GM21390 (cell line): ENCODE measurements at regions not wholly inside any gene's neighbourhood (a gene's known extent, or its start where the extent isn't known, plus 50 kb on each side); places are given as distances from the start of the nearest gene placed in this dataset.
"Not testable (repeated sequence)": the region's sequence is repeated elsewhere in the genome, so short reads cannot be mapped to it uniquely, and the experiment has no call there.

Experiments used
- ATAC-seq: cut with Tn5 transposase; IDR thresholded peaks from one replicate; pipeline ENCODE4 v1.9.1; 2021; ENCODE audit not compliant: unreplicated experiment

DNA sequence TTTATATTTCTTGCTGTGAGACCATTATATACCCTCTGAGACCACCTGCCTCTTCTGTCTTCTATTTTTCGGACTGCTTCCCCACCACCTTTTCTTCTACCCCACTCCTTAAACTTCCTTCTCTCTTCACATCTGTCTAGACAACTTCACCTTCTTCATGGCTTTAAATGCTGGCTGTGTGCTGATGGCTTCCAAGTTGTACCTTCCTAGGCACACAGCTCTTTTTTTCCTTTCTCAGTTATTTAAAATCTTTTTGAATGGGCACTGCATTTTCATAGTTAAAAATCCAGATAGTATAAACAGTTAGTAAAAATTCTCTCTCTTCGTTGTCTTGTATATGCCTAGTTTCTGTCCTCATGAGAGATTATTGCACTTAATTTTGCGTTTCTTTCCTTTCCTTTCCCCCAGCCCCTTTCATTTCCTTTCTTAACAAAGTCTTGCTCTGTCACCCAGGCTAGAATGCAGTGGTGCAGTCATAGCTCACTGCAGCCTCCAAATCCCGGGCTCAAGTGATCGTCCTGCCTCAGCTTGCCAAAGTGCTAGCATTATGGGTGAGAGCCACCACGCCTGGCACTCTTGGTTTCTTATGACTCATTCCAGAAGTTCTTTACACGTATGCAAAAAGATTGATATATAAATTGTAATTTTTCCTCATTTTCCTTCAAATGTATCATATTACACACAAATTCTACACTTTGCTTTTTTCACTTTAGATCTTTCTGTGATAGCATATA lies 114.3 kb downstream of the NPIPB5 start:
- ATAC-seq: no peak

DNA sequence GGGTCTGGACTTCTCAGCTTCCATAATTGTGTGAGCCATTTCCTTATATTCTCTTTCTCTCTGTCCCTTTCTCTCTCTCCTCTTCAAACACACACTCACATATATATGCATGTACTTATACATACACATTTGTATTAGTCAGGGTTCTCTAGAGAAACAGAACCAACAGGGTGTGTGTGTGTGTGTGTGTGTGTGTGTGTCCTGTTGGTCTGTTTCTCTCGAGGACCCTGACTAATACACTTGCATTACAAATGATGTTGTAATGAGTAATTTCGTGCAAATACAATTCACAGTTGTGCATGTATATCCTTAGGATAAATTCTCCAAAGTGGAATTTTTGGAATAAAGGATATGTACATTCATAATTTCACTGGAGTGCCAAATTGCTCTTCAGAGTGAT lies 115.3 kb downstream of the NPIPB5 start:
- no peak for ATAC-seq

DNA sequence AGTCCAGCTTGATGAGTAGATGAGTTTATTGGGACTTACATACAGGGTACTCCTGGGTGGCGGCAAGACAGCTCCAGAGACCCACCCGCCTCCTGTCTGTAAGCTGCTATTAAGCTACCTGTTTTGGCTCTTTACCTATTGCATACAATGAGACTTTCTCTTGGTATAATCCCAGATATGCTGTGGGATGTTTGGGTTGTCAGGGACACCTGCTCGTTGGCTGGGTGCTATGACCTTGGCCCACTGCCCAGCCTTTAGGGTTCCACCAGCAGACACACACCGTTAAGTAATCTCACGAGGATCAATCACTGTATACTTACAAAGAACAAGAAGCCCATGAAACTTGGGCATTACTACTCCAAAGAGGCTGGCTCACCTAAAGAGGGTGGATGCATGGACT lies 116.4 kb downstream of the NPIPB5 start:
- ATAC-seq: no peak

DNA sequence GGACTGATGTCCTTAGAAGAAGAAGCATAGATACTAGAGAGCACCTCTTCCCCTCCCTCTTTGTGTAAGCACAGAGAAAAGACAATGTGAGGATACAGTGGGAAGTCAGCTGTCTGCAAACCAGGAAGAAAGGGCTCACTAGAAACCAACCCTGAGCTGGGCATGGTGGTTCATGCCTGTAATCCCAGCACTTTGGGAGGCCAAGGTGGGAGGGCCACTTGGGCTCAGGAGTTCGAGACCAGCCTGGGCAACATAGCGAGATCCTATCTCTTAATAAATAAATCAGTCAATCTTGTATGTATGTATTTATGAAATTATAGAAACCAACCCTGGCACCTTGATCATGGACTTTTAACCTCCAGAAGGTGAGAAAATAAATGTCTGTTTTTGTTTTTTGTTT lies 118.3 kb downstream of the NPIPB5 start:
- no peak for ATAC-seq

DNA sequence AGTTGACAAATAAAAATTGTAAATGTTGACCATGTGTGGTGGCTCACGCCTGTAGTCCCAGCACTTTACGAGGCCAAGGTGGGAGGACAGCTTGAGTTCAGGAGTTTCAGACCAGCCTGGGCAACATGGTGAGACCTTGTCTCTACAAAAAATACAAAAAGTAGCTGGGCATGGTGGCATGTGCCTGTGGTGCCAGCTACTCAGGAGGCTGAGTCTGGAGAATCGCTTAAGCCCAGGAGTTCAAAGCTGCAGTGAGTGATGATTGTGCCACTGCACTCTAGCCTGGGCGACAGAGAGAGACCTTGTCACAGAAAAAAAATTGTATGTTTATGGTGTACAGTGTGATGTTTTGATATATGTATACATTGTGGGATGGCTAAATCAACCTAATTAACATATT lies 119.6 kb downstream of the NPIPB5 start:
- no peak for ATAC-seq

DNA sequence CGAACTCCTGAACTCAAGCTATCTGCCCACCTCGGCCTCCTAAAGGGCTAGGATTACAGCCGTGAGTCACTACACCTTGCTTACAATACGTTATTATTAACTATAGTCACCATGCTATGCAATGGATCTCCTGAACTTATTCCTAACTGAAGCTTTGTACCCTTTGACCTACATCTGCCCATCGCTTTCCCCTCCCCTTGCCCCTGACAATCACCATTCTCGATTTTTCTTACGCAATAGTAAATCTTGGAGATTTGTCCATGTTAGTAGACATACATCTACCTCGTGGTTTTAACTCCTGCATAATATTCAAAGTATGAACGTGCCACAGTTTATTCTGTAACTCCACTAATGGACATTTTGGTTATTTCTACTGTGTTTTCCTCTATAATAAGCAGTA lies 120.6 kb downstream of the NPIPB5 start:
- no peak for ATAC-seq

DNA sequence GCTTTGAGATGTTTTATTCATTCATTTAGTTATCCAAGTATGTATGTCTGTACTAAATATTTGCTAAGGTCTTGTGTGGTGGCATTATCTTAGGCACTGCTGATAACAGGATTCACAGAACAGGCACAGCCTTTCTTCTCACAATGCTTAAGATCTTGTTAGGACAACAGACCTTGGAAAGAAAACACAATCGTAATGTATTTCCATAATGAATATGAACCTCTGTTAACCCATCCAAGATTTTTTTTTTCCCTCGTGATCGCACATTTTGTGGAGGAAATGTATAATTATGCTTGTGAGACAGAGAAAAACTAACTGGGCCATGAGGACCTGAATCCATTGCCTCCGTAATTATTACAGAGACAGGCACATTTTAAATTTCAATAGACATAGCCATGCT lies 121.9 kb downstream of the NPIPB5 start:
- ATAC-seq: no peak

DNA sequence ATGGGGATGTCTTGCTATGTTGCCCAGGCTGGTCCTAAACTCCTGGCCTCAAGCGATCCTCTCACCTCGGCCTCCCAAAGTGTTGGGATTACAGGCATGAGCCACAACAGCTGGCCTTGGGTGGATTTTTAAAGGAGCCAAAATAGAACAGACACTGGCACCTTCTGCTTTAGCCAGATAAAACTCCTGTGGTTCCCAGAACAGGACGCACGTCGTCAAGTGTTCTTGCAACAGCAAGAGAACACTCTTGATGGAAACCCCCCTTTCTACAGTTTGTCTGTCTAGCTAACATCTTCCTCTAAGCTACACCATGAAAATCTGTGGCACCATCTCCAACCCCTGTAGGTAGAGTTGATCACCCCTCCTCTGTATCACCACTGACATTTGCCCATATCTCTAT lies 122.6 kb downstream of the NPIPB5 start:
- ATAC-seq: no peak

DNA sequence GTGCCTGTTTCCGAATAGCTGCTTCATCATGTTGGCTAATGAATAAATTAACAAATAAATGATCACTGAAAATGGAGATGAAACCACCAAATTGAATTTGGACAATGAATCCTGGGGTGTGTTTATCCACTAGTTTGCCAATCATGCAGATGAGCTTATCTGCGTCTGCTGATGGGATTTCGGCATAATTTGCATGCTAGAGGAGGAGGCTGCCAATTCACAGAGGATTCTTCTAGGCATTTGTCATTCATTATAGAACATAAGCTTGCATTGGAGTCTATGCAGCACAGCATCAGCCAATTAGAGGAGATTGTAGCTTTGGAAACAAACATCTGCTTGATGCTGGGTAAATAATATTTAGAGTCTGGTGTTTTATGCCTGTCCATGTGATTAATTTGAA lies 123.1 kb downstream of the NPIPB5 start:
- ATAC-seq: no peak

DNA sequence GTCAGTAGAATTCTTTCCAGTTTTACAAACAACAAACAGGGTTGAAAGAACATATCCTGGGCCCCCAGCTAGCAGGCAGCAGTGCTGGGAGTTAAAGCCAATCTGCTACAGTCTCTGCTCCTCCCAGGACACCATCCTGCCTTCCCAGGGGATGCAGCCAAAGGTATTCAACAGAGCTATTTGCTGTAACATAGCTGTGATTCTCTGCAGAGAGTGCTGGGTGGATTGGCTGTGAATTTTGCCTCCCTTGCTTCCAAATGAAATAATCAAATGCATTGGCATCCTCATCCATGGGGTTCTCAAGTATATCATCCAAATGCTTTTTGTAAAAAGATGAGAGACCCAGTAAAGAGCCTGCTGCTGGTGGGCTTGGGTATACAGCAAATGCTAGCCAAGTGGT lies 124.3 kb downstream of the NPIPB5 start:
- no peak for ATAC-seq

DNA sequence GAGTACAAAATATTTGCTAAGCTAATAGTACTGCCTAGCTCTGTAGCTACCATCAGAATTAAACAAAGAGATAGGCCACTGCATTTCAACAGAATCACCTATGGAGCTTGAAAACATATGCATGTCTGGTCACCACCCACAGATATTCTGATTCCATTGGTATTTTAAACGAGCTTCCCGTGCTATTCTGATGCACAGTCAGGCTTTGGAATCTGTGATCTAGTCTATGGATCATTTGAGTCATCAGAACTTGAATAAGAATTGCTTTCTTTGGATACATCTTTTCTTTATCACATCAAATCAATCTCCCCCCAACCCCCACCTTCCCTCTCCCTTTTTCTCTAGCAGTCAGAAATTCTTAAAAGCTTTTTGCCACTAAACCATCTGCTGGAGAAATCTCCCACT lies 124.7 kb downstream of the NPIPB5 start:
- ATAC-seq: no peak

DNA sequence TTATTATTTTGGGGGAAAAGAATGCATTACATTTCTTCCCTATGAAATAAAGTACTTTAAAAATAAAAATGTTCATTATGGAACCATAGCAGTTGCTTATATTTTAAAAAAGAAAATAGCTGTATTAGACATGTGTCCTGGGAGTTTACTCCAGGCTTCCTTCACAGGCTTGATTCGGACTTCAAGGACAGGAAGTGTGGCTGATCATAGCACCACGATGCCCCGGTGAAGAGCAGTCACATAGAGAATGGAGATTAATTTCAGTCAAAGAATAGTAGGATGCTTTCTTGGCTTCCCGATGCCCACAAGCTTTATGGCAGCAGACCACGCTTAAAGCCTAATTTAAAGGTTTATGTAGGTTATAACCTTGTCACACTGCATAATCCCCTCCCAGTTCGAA lies 125.1 kb downstream of the NPIPB5 start:
- no peak for ATAC-seq

DNA sequence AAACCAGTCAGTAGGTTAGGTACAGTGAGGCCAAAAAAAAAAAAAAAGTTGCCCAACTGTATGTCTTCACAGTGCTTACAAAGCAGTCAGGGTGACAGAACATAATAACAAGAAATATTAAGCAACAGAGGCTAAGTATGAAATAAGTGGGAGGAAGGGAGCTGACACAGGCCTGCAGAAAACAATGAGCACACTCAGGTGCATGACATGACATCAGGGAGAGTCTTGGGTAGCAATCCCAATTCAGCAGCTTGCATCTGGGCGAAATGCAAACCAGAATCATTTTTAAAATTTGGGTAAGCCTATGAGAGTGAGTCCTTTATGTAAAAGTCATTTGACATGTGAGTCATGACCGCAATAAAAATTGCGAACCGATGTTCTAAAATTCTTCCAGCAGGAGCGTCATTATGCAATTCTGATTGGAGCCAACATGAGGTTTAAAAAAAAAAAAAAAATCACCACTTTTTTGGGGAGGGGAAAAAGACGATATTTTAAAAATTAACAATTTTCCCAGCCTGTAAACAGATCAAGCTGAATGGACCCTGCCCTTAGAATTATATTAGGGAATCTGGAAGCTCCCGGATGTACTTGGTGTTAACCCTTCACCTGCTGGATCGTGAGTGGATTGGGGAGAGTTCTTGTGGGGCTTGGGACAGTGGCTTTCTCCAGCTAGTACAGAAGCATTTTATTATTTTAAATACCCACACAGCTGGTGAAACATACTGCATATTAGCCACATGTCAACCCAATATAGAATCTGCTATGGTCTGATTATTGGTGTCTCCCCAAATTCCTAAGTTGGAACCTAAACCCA lies 127.9 kb downstream of the NPIPB5 start:
- ATAC-seq: no peak

DNA sequence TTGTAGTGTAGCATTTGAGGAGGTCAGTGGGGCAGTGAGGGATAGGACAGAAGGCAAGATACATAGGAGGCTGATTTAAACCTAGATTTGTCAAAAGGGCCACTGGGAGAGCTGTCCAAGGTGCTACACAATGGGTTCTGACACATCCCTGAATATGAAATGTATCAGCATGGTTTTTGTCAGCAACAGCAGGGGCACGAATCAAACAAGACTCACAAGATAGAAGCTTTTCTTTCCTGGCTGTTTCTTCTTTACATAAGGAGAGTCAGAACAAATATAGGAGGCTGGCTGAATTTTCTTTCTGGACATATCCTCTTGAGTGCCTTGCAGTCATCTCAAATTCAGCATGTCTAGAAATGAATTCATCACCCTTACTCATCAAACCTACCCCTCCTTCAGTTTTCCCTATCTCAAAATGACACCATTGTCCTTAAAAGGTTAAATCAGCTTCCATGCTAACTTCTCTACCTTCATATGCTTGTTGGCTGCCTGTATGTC lies 130.5 kb downstream of the NPIPB5 start:
- ATAC-seq: no peak

DNA sequence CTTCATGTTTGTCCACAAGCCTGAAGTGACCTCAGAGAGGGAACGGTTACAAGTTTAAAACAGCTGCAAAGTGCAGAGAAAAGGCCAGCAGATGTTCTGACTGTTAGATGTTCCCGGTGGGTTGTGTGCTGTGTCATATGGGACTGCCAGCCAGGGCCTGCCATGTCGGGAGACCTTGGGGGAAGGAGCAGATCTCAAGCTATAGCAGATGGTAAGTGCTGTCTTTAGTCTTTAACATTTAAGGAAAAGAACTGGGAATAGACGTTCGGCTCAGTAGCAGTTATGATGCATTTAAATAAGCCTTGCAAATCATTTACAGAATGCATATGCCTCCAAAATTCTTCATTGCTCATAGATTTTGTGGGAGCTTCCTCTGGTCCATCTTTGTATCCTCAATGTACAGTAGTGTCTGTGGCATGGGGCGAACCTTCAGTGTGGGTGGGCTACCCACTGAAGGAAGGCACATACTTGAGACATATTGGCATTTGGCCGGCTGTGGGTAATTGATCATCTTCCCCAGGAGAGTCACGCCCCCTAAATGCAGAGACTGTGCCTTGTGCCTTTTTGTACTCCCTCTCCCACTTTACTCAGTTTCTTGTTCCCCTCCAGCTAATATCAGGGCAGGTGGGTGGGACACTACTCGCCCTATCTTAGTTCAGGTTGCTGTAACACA lies 131.9 kb downstream of the NPIPB5 start:
- ATAC-seq: no peak

DNA sequence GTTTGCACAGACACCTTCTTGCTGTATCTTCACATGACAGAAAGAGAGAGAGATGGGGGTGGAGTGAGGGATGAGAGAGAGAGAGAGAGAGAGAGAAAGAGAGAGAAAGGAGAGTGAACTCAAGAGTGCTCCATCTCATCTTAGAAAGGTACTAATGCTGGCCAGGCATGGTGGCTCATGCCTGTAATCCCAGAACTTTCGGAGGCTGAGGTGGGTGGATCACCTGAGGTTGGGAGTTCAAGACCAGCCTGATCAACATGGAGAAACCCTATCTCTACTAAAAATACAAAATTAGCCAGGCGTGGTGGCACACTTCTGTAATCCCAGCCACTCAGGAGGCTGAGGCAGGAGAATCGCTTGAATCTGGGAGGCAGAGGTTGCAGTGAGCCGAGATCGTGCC lies 132.5 kb downstream of the NPIPB5 start:
- not testable (repeated sequence) for ATAC-seq

DNA sequence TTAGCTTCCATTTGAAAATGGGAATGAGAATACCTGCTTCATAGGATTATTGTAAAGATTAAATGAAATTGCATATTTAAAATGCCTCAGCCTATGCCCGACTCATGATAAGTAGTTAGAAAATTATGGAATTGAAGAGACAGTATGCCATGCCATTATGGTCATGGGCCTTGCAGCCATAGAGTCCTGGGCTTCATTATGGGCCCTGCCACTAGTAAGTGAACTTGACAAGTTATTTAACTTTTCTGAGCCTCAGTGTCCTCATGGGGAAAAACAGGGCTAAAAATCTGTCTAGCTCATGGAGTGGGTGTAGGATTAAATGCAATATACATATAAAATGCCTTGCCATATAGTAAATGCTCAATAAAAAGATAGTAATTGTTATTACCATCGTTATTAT lies 133.2 kb downstream of the NPIPB5 start:
- no peak for ATAC-seq

DNA sequence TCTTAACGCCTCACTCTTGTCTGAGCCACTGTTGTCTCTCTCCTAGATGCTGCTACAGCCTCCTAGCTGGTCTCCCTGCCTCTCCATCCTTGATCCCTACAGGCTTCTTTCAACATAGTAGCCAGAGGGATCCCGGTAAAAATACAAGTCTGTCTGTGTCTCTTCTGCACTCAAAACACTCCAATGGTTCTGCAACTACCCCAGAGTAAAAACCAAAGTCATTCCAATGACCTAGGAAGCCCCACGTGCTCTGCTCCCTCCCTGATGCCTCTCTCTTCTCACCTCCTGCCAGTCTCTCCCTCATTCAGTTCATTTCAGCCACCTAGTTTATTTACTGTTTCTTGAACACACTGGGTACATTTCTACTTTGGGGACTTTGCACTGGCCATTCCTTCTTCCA lies 135.2 kb downstream of the NPIPB5 start:
- no peak for ATAC-seq

DNA sequence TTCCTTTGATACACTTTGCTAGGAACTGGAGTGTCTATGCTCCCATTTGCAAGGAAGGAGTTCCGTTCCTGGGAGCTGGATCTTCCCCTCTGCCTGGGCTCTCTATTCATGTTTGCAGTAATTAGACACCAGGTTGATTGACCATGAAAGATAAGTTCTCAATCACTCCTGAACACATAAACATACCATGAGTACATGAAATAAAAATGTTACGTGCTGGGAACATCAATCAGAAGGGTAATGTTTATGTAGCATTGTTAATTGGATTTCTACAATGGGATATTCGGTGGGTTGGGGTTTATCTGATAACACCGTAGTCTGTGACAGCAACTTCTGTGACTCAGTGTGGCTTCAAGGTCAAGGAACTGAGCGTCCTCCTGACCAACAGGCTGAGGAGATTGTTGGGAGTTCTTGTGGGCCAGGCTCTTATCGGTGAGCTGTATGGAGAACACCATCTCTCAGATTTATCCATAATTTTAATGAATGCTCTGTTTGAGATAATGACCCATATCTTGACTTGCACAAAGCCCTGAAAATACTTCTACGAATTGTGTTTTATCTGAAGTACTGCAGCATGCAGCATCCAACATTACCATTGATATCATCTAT lies 136.4 kb downstream of the NPIPB5 start:
- no peak for ATAC-seq

DNA sequence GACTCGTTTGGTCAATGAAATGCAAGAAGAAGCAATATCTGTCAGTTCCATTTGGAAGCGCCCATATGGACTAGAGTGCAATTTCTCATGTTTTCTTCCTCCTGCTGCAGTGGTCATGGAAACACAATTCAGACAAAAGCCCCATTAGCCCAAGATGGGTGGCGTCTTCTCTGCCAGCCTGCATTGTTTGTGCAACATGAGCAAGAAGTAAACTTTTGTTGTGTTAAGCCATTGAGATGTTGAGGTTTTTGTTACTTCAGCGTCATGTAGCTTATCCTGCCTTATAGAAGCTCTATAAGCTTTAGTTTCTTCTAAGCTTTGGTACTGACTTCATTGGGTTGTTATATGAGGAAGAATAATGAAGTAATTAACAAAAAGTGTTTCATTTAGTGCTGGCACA lies 137.4 kb downstream of the NPIPB5 start:
- ATAC-seq: no peak

DNA sequence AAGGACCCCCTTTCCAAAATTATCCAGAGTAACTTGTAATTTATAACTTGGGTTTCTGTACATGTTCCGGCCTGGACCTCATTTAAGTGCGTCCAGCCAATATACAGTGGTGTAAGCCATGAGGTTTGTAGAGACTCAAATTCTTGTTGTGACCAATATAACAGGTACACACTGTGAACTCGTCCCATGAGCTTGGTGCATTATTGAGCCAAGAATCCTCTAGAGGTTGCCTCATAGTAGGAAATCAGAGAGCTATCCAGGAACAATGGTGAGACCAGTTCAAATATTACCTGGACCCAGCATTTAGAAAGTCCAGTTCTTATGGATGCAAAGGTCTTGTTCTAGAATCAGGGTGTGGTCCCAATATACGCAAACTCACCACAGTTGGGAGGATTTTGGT lies 138.2 kb downstream of the NPIPB5 start:
- no peak for ATAC-seq
